ENCODE measurements at regions not wholly inside any gene's neighbourhood (a gene's known extent, or its start where the extent isn't known, plus 50 kb on each side); places are given as distances from the start of the nearest gene placed in this dataset.

- no peak overlapping the region for H2BK15ac ChIP-seq (ENCODE audit: low read length)
- no peak overlapping the region for H2AK5ac ChIP-seq (ENCODE audit: low read depth, low read length)
- H2BK20ac ChIP-seq (ENCODE audit: low read length) = no peak overlapping the region
- no peak overlapping the region for H3K27ac ChIP-seq (ENCODE audit: low read depth, low read length)
- H3K56ac ChIP-seq (replicated peaks; ENCODE audit: insufficient read length, low read depth, low read length) = no peak overlapping the region
- no peak overlapping the region for H3K14ac ChIP-seq (ENCODE audit: insufficient read length)
- H3K27me3 ChIP-seq (replicated peaks in 1 of 4; ENCODE audit: control insufficient read depth in 3 of 4, extremely low read depth in 1 of 4, insufficient read depth in 3 of 4, low read length in 3 of 4) = no peaks in the 10 kb centered on the region
- DNase-seq (ENCODE audit: low read depth in 1 of 2, low spot score in 2 of 2) (no peak), FAIRE-seq (no peak)
- H3K4me3 ChIP-seq (ENCODE audit: extremely low read depth in 1 of 4, insufficient read depth in 2 of 4, low read depth in 3 of 4, low read length in 4 of 4) = no peak overlapping the region
- no peak overlapping the region for H4K91ac ChIP-seq (replicated peaks; ENCODE audit: insufficient read length, low read length)
- no peaks in the 10 kb centered on the region for H3K23me2 ChIP-seq (ENCODE audit: low read depth, low read length)
- H2AFZ ChIP-seq (ENCODE audit: low read length) = no peak overlapping the region
- TF ChIP-seq CREB1 (IDR thresholded peaks at IDR 0.05) (no peak), NRF1 (IDR thresholded peaks at IDR 0.05; ENCODE audit: low read depth, low read length) (no peak), FOSL1 (IDR thresholded peaks at IDR 0.05; ENCODE audit: insufficient read depth, low read depth, low read length) (no peak), E2F6 (IDR thresholded peaks at IDR 0.05) (no peak)
- H4K20me1 ChIP-seq (replicated peaks in 1 of 2; ENCODE audit: control insufficient read depth in 1 of 2, insufficient read depth in 2 of 2, low read length in 2 of 2) = no peaks in the 10 kb centered on the region
- no peak overlapping the region for H3K4ac ChIP-seq (replicated peaks; ENCODE audit: insufficient read length, low read depth, low read length)
- H4K8ac ChIP-seq (ENCODE audit: extremely low read depth, insufficient read depth, low read length) = no peak overlapping the region
- no peak overlapping the region for H3K23ac ChIP-seq (ENCODE audit: insufficient read length)
- no peak overlapping the region for H2BK5ac ChIP-seq (ENCODE audit: low read depth, low read length)
- no peak overlapping the region for H4K5ac ChIP-seq (ENCODE audit: insufficient read length, low read depth, low read length)
- H3K9me3 ChIP-seq (ENCODE audit: insufficient read depth in 2 of 2, low read depth in 1 of 2, low read length in 1 of 2) = no peaks in the 10 kb centered on the region
- H3K4me2 ChIP-seq (ENCODE audit: insufficient read depth in 1 of 2, low read depth in 2 of 2, low read length in 2 of 2) = no peak overlapping the region
- no peaks in the 10 kb centered on the region for H3K4me1 ChIP-seq (replicated peaks in 1 of 4; ENCODE audit: control insufficient read depth in 3 of 4, insufficient read depth in 4 of 4, low read length in 3 of 4)
- no peaks in the 10 kb centered on the region for H3K36me3 ChIP-seq (ENCODE audit: control insufficient read depth in 2 of 4, insufficient read depth in 4 of 4, low read length in 3 of 4)
- H3K79me1 ChIP-seq (ENCODE audit: low read depth, low read length) = no peaks in the 10 kb centered on the region
- POLR2A ChIA-PET (ENCODE audit: partially characterized antibody) = no interaction called here
- no peak overlapping the region for H2BK12ac ChIP-seq (ENCODE audit: low read depth, low read length)
- no peak overlapping the region for H3K9ac ChIP-seq (replicated peaks in 1 of 4; ENCODE audit: extremely low read depth in 1 of 4, low read depth in 3 of 4, low read length in 3 of 4)
- CTCF ChIA-PET (ENCODE audit: partially characterized antibody) = interaction anchor here (6.8 kb wide), 1 partner anchor 13 kb away, joined by 34 read pairs; no protein-coding TSS in a partner anchor
- no peak overlapping the region for H2BK120ac ChIP-seq (replicated peaks; ENCODE audit: low read depth, low read length)
- WGBS, 2 experiments (ENCODE audit: extremely low coverage in 1 of 2, insufficient coverage in 1 of 2, insufficient read length in 1 of 2, insufficient replicate concordance in 2 of 2, low coverage in 1 of 2, low lambda C conversion rate in 2 of 2, missing lambda C conversion rate in 1 of 2) = 92% methylated on average over 9 of the region's 9 CpGs; no CpG with 5 or more reads in 1 of the 2 experiments
- H3K79me2 ChIP-seq (ENCODE audit: control insufficient read depth in 1 of 2, insufficient read depth in 2 of 2, low read length in 2 of 2) = no peaks in the 10 kb centered on the region
- H3K18ac ChIP-seq (ENCODE audit: extremely low read depth, low read length) = no peak overlapping the region
Measured at GRCh38 chr18:57895182-57895581, 92.1 kb upstream of the ATP8B1 start.
